ENCODE measurements at regions not wholly inside any gene's neighbourhood (a gene's known extent, or its start where the extent isn't known, plus 50 kb on each side); places are given as distances from the start of the nearest gene placed in this dataset.

DNA sequence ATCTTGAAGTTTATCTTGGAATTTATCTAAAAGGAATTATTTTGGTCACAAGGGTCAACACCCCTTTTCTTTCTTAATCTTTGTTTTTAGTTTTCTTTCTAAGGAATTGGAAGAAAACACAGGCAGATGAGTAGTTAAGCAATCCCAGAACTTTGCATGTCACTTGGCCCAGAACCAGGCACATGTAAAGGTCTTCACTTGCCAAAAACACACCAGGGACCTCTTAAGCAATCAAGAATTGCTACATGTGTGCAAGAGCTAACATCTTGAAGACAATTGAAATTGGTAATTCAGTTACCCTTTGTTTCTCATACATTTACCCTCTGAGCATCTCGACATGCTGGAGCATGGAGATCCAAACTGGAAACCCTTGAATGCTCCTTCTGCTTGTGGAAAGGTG lies 114.2 kb downstream of the ZC3H11B start:
- H3K27me3 ChIP-seq (ENCODE audit: insufficient read depth, low read length): no peaks in the 10 kb centered on the region
- no peak overlapping the region for H3K4me3 ChIP-seq (replicated peaks in 1 of 2; ENCODE audit: low read depth in 1 of 2, low read length in 2 of 2)
- H3K9me3 ChIP-seq (ENCODE audit: control insufficient read depth in 1 of 2, insufficient read depth in 1 of 2, low read depth in 1 of 2, low read length in 2 of 2): no peaks in the 10 kb centered on the region
- no peaks in the 10 kb centered on the region for H3K4me1 ChIP-seq (ENCODE audit: control insufficient read depth in 1 of 2, insufficient read depth in 2 of 2, low read length in 2 of 2)
- H3K9ac ChIP-seq (ENCODE audit: low read length): no peak overlapping the region
- no peak for ATAC-seq
- POLR2A ChIA-PET: no interaction called here
- no peak overlapping the region for H2AFZ ChIP-seq (ENCODE audit: low read depth, low read length, poor library complexity, severe bottlenecking)
- H4K20me1 ChIP-seq (ENCODE audit: insufficient read depth): no peaks in the 10 kb centered on the region
- no peaks in the 10 kb centered on the region for H3K9me2 ChIP-seq (ENCODE audit: insufficient read depth)
- BruUV-seq (replicated peaks): no TSS peak
- no peaks in the 10 kb centered on the region for H3K36me3 ChIP-seq (ENCODE audit: control insufficient read depth in 1 of 2, insufficient read depth in 2 of 2, low read length in 2 of 2)
- no peak overlapping the region for H3K27ac ChIP-seq (ENCODE audit: low read depth, low read length)
- no peaks in the 10 kb centered on the region for H3K79me2 ChIP-seq (ENCODE audit: insufficient read depth, low read length)
- no peak for DNase-seq (ENCODE audit: low read depth, low spot score)
- TF ChIP-seq, protein P1, sequence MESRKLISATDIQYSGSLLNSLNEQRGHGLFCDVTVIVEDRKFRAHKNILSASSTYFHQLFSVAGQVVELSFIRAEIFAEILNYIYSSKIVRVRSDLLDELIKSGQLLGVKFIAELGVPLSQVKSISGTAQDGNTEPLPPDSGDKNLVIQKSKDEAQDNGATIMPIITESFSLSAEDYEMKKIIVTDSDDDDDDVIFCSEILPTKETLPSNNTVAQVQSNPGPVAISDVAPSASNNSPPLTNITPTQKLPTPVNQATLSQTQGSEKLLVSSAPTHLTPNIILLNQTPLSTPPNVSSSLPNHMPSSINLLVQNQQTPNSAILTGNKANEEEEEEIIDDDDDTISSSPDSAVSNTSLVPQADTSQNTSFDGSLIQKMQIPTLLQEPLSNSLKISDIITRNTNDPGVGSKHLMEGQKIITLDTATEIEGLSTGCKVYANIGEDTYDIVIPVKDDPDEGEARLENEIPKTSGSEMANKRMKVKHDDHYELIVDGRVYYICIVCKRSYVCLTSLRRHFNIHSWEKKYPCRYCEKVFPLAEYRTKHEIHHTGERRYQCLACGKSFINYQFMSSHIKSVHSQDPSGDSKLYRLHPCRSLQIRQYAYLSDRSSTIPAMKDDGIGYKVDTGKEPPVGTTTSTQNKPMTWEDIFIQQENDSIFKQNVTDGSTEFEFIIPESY (IDR thresholded peaks at IDR 0.05; ENCODE audit: extremely low read depth, insufficient replicate concordance, low read length): no peak
- TF ChIP-seq EZH2phosphoT487 (IDR thresholded peaks at IDR 0.05; ENCODE audit: borderline replicate concordance) (no peak), RAD21 (IDR thresholded peaks at IDR 0.05; ENCODE audit: low read depth) (no peak), ZFX (IDR thresholded peaks at IDR 0.05) (no peak), MAX (IDR thresholded peaks at IDR 0.05) (no peak), JUND (IDR thresholded peaks at IDR 0.05) (no peak), POLR2AphosphoS5 (IDR thresholded peaks at IDR 0.05; ENCODE audit: low read depth, low read length) (no peak), EZH2 (IDR thresholded peaks at IDR 0.05) (no peak), TCF7L2 (IDR thresholded peaks at IDR 0.05; ENCODE audit: borderline replicate concordance, extremely low read depth, insufficient read depth, insufficient read length) (no peak), SRF (IDR thresholded peaks at IDR 0.05; ENCODE audit: low read depth) (no peak), SIN3A (IDR thresholded peaks at IDR 0.05; ENCODE audit: low read depth) (no peak), ATF3 (IDR thresholded peaks at IDR 0.05) (no peak), ZNF274 (IDR thresholded peaks at IDR 0.05; ENCODE audit: low read depth, low read length) (no peak), ELF1 (IDR thresholded peaks at IDR 0.05; ENCODE audit: borderline replicate concordance, low read depth) (no peak), EGR1 (IDR thresholded peaks at IDR 0.05; ENCODE audit: low read depth) (no peak), CEBPB (IDR thresholded peaks at IDR 0.05; ENCODE audit: low read depth) (no peak)
- intact Hi-C loops (cut with micrococcal nuclease): no loop called here
- RAD21 ChIA-PET (ENCODE audit: low non-redundant PET in 1 of 2, low total read pairs in 2 of 2, uncharacterized antibody in 2 of 2, unreplicated experiment in 2 of 2): interaction anchor here in 1 of 2 experiments (0.9 kb wide), 1 partner anchor 32 kb away, joined by 3 read pairs; no protein-coding TSS in a partner anchor
- H3K4me2 ChIP-seq (ENCODE audit: low read length): no peak overlapping the region
- CTCF ChIA-PET: no interaction called here

Measured in HCT116 (cell line).